Jurkat, Clone E6-1 (cell line): ENCODE measurements at regions not wholly inside any gene's neighbourhood (a gene's known extent, or its start where the extent isn't known, plus 50 kb on each side); places are given as distances from the start of the nearest gene placed in this dataset.
A peak's percentile ranks its signal among the peaks of the same experiment; 100 is the strongest.

Source experiments
- DNase-seq: peaks from one replicate; pipeline ENCODE4 v3.0.0-alpha.2; 2011; ENCODE audit warnings: low read depth, low spot score
- H3K4me3 ChIP-seq: 2 replicates; pipeline ENCODE4 v1.5.1; 2011; ENCODE audit warnings: mild to moderate bottlenecking, low read length, control low read depth, moderate library complexity

GRCh38 chr2:128568106-128568505 lies 249.4 kb upstream of the HS6ST1 start:
- DNase-seq, result no peak
- no peak overlapping the region for H3K4me3 ChIP-seq

GRCh38 chr2:128573116-128573515 lies 254.4 kb upstream of the HS6ST1 start:
- DNase-seq, result no peak
- no peak overlapping the region for H3K4me3 ChIP-seq

- no peak overlapping the region for H3K4me3 ChIP-seq
- DNase-seq, result no peak
Observed at GRCh38 chr2:128573531-128573930, 254.9 kb upstream of the HS6ST1 start.

DNA sequence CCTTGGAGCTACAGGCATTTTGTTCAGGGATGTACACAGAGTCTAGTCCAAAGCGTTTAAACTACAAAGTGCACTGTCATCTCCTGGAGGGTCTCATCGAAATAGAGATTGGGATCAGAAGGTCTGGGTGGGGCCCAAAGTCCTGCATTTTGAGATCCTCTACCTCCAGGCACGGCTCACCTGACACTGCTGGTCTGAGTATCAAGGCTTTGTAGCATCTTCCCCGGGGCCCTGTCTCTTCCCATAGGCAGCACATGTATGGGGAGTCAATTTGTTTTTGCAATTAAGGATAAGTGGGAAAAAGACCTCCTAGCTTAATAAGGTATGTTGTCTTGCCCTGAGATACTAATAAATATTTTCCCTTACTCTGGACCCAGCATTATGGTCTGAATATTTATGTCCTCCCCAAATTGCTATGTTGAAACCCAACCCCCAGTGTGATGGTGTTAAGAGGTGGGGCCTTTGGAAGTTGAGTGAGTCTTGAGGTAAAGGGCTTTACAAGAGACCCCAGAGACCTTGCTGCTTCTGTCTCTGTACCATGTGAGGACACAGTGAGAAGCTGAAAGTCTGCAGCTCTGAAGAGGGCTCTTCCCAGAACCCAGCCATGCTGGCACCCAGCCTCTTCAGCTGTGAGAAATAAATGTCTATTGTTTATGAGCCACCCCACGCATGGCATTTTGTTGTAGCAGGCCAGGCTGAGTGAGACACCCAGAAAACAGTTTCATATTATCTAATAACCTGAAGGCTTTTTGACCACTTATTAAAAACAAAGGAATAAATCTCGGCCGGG lies 258.7 kb upstream of the HS6ST1 start:
- DNase-seq, result no peak
- H3K4me3 ChIP-seq, result no peak overlapping the region

DNA sequence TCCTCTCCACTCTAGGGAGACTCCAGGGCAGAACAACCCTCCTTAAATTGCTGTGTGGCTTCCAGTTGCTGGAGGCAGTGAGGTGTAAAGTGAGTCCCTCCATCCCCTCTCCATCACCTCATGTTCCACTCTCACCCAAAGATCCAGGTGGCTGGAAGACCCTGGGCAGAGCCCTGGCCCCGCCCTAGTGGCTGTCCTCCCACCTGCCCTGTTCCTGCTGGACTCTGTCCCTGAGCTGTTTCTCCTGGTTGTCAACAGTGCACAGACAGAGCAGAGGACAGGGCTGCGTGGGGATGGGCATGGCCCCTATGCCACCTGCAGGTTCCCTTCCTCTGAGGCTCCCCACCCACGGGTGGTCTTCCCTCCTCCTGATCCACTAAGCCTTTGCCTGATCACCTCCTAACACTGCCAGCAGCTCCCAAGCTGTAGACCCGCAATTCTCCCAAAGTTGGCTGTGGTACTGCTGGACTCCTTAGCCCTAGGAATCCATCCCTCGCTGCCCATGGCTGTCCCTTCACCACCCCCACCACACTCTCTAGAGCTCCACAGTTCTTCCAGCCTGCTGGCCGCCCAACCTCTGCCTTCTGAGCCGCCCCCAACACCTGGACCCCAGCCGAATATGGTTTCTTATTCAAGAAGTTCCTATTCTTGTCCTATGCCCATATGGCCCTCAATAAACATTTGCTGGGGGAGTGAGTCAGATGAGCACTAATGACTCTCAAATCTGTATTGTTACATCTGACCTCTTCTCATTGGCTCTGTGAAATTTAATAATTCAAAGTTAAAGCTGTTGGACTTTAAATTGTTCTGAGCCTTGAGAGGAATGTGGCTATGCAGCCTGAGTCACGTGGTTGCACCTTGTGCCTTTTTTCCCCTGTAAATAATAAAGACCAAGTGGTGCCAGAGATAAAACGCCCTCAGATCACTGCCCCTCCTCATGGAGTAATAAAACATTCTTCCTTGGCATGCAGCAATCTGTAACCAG lies 260.0 kb upstream of the HS6ST1 start:
- DNase-seq, result no peak
- no peak overlapping the region for H3K4me3 ChIP-seq

DNA sequence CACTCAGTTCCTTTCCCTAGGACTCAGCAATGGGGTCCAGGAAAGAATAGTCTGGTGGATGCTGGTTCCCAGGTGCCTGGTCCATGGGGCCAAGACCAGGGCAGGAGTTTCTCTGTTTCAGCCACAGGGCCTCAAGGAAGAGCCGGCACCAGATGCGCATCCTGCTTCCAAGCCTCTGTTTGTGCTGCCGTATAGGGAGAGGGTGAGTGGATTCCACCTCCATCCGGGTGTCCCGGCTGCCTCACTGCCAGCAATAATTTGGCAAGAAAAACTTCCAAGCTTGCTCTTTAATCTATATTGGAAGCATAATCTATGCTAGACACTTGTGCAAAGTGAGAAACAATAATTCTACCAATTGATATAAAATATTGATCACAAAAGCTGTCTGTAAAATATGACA lies 261.2 kb upstream of the HS6ST1 start:
- H3K4me3 ChIP-seq, result no peak overlapping the region
- DNase-seq, result no peak

GRCh38 chr2:128580988-128581848 lies 262.6 kb upstream of the HS6ST1 start:
- H3K4me3 ChIP-seq, result no peak overlapping the region
- DNase-seq, result no peak

DNA sequence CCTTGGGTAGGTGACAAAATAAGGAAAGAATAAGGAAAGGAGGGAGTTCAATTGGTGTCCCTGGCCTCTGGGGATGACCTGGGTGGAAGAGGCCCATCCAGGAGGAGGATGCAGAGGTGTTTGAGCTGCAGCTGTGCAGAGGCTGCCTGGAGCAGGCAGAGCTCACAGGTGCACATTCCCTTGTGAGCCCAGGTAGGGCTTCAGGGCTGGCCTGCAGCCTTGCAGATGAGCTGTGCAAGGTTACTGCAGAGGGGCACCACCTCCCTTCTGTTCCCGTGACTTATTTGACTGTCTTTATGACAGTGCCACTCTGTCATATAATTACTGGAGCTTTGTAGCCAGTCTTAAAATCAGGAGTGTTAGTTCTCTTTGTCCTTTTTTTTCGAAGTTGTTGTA lies 263.2 kb upstream of the HS6ST1 start:
- no peak for DNase-seq
- no peak overlapping the region for H3K4me3 ChIP-seq

DNA sequence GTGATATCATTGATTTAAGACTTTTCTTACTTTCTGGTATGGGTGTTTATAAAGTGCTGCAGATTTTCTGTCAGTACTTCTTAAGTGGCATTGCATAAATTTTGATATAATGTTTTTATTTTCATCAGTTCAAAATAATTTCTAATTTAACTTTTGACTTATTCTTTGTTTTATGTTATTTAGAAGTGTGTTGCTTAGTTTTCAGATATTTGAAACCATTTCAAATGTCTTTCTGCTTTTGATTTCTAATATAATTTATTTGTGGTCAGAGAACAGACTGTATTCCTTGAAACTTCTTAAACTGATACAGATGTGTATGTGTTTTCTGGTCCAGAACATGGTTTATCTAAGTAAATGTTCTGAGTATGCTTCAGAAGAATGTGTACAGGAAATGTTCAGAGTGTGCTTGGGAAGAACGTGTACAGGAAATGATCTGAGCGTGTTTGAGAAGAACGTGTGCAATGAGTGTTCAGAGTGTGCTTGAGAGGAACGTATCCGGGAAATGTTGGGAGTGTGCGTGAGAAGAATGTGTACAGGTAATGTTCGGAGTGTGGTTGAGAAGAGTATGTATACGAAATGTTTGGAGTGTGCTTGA lies 265.7 kb upstream of the HS6ST1 start:
- no peak for DNase-seq
- H3K4me3 ChIP-seq, result no peak overlapping the region

DNA sequence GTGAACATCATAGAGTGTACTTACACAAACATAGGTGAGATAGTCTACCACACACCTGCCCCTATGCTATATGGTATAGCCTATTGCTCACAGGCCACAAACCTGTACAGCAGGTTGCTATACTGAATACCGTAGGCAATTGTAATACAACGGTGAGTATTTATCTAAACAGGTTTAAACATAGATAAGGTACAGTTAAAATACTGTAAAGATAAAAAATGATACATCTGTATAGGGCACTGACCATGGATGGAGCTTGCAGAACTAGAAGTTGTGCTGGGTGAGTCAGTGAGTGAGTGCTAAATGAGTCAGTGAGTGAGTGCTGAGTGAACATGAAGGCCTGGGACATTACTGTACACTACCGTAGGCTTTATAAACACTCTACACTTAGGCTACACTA lies 267.0 kb upstream of the HS6ST1 start:
- H3K4me3 ChIP-seq, result no peak overlapping the region
- no peak for DNase-seq

GRCh38 chr2:128589681-128590080 lies 271.0 kb upstream of the HS6ST1 start:
- DNase-seq, result peak; percentile 21
- no peak overlapping the region for H3K4me3 ChIP-seq

DNA sequence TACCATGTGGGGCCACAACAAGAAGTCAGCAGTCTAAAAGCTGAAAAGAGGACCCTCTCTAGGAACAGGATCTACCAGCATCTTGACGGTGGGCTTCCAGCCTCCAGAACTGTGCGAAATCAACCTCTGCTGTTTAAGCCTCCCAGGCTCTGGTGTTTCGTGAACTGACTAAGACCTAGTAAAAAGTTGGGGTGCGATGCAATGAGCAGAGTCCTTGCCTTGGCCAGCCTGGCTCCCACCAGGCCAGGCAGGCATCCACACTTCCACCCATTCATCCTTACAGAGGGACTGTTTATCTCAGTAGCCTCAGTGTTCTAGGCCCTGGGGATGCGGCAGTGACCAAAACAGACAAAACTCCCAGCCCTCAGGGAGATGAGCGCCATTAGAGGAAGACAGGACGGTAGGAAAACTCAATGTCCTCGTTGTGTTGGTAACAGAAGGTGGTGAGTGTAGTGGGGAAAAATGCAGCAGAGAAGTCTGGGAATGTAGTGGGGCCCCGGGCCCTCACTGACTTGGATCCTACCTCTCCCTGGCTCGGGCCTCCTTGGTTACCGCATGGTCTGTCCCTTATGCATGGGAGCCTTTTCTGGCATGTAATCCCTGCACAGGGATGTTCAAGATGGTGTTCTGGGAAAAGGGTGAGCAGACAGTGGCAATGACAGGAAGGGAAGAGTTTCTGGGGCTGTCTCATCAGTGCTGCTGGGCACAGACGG lies 271.8 kb upstream of the HS6ST1 start:
- no peak for DNase-seq
- no peak overlapping the region for H3K4me3 ChIP-seq

DNA sequence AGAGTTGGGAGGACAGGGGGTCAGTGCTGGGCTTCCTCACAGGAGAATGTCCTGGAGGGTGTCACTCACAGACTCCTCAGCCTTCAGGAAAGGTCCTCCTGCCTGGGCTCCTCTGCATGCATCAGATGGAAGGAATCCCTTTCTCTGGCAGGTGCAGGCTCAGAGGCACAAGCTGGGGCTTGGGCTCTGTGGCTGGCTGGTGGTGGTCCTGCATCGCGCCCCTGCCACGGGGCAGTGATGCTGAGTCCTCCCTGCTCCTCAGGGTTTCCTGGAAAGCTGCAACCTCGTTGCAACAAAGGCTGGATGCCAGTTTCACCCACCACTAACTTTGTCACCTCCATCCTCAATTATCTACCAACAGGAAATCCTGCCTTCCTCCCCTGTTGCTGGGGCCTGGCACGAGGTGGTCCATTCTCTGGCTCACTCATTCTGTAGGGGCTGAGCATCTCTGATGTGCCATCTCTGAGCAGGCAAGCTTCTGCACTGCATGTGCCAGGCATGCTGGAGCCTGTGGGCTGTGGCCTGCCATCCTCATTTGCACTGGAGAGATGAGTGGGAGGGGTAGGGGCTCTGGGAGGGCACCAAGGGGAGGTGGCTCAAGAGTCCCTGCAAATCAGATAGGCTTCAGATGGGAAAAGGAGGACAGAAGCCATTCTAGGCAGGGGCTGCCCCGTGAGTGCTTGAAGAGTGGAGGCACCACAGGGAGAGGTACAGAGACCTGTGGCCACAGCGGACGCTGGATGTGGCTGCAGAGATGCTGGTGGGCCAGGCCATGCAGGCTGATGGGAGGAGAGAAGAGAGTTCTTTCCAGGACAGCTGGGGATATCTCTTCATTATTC lies 272.6 kb upstream of the HS6ST1 start:
- H3K4me3 ChIP-seq, result no peak overlapping the region
- DNase-seq, result no peak

GRCh38 chr2:128591861-128592822 lies 273.5 kb upstream of the HS6ST1 start:
- no peak overlapping the region for H3K4me3 ChIP-seq
- DNase-seq, result no peak

- no peak overlapping the region for H3K4me3 ChIP-seq
- no peak for DNase-seq
Observed at GRCh38 chr2:128593518-128593878, 274.8 kb upstream of the HS6ST1 start.

DNA sequence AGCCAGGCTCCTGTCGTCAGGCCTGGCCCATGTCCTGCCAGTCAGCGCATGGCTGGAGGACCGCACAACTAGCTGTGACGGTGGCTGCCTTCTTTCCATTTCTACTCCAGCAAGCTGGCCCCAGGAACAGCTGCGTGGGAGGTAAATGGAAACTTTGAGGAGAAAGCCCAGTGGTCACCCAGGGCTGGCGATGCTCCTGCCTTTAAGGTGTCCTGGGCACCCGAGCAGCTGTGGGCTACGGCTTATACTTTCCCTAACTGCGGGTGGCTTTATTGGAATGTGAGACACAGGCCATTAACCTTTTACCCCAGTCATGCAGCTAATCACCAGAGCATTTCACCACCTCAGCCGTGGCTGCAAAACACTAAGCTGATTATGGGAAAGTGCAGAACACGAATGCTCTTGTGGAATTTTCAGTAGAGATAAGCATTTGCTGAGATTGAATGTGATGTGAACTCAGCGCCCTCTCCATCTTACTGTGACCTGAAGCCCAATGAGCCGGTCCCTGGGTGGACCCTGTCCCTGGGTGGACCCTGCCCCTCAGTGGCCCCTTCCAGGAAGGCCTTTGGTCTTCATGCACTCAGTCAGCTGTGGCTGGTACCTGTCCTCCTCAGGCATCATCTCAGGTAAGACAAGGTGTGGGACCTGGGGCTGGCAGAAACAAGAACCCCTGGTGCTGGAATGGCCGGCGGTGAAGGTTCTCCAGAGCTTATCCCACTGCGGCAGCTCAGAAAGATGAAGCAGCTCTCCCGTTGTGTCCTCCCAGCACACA lies 275.4 kb upstream of the HS6ST1 start:
- H3K4me3 ChIP-seq, result no peak overlapping the region
- no peak for DNase-seq
